Upper lobe of right lung (tissue), 1 donor: ENCODE measurements at regions not wholly inside any gene's neighbourhood (a gene's known extent, or its start where the extent isn't known, plus 50 kb on each side); places are given as distances from the start of the nearest gene placed in this dataset.

ENCODE experiments used
- ATAC-seq: fragments of 200-7000 bp; cut with Tn5 transposase; one replicate; pipeline ENCODE4 v1.9.1; 2020; ENCODE audit warnings: mild to moderate bottlenecking, moderate library complexity
- DNase-seq: peaks from one replicate; pipeline ENCODE4 v3.0.0-alpha.2; 2020
- H3K27ac ChIP-seq: fragments of 200-600 bp; one replicate; pipeline ENCODE4 v1.8.0; 2022
- H3K27me3 ChIP-seq: fragments of 200-600 bp; one replicate; pipeline ENCODE4 v1.8.0; 2022; ENCODE audit warnings: mild to moderate bottlenecking
- H3K36me3 ChIP-seq: fragments of 200-600 bp; one replicate; pipeline ENCODE4 v1.8.0; 2022
- H3K4me1 ChIP-seq: fragments of 200-600 bp; one replicate; pipeline ENCODE4 v1.8.0; 2022
- H3K4me3 ChIP-seq: fragments of 200-600 bp; one replicate; pipeline ENCODE4 v1.8.0; 2022; ENCODE audit warnings: mild to moderate bottlenecking
- H3K9me3 ChIP-seq: fragments of 200-600 bp; one replicate; pipeline ENCODE4 v1.8.0; 2022
- CTCF ChIP-seq: fragments of 200-600 bp; IDR thresholded peaks from one replicate; pipeline ENCODE4 v1.8.0; 2022; ENCODE audit warnings: antibody characterized with exemption
- intact Hi-C: fragments of 100-400 bp; cut with DNase I; formaldehyde crosslinking; loops from one replicate; pipeline ENCODE4 v1.11.0; 2022
- donor health status: DM: no; HTN: yes; CAD: no; lungs with severe emphysema.

- Histone ChIP-seq H3K27me3 (no peaks in the 10 kb centered on the region), H3K4me1 (no peaks in the 10 kb centered on the region)
These were observed 417.3 kb upstream of the PROX1 start for GRCh38 chr1:213570487-213570886.

GRCh38 chr1:213571419-213571818, 416.4 kb upstream of the PROX1 start:
- no peaks in the 10 kb centered on the region for H3K9me3 ChIP-seq
- DNase-seq (no peak), ATAC-seq (no peak)
- intact Hi-C loops: no loop called here
- H3K4me3 ChIP-seq: no peak overlapping the region
- no peaks in the 10 kb centered on the region for H3K4me1 ChIP-seq
- no peaks in the 10 kb centered on the region for H3K27me3 ChIP-seq
- H3K36me3 ChIP-seq: no peaks in the 10 kb centered on the region
- TF ChIP-seq CTCF: no peak
- H3K27ac ChIP-seq: no peak overlapping the region

More at GRCh38 chr1:213570487-213570886, 417.3 kb upstream of the PROX1 start:
- ATAC-seq (no peak), DNase-seq (no peak)
- Histone ChIP-seq H3K4me3 (no peak overlapping the region), H3K27ac (no peak overlapping the region), H3K36me3 (no peaks in the 10 kb centered on the region), H3K9me3 (no peaks in the 10 kb centered on the region)
- intact Hi-C loops: no loop called here
- TF ChIP-seq CTCF: no peak

- Histone ChIP-seq H3K27ac (no peak overlapping the region), H3K4me3 (no peak overlapping the region), H3K36me3 (no peaks in the 10 kb centered on the region), H3K4me1 (no peaks in the 10 kb centered on the region), H3K9me3 (no peaks in the 10 kb centered on the region), H3K27me3 (no peaks in the 10 kb centered on the region)
- intact Hi-C loops: no loop called here
- ATAC-seq (no peak), DNase-seq (no peak)
- TF ChIP-seq CTCF: no peak
These were observed 415.9 kb upstream of the PROX1 start for GRCh38 chr1:213571843-213572242.

- Histone ChIP-seq H3K9me3 (no peaks in the 10 kb centered on the region), H3K4me1 (no peaks in the 10 kb centered on the region), H3K27me3 (no peaks in the 10 kb centered on the region), H3K4me3 (no peak overlapping the region), H3K36me3 (no peaks in the 10 kb centered on the region), H3K27ac (no peak overlapping the region)
- TF ChIP-seq CTCF: no peak
- ATAC-seq (no peak), DNase-seq (no peak)
- intact Hi-C loops: no loop called here
These were observed 414.7 kb upstream of the PROX1 start for GRCh38 chr1:213572912-213573647.

GRCh38 chr1:213573648-213574009, 414.1 kb upstream of the PROX1 start:
- intact Hi-C loops: no loop called here

More at GRCh38 chr1:213573648-213574009, 414.1 kb upstream of the PROX1 start:
- Histone ChIP-seq H3K4me3 (no peak overlapping the region), H3K36me3 (no peaks in the 10 kb centered on the region), H3K9me3 (no peaks in the 10 kb centered on the region), H3K27ac (no peak overlapping the region), H3K27me3 (no peaks in the 10 kb centered on the region), H3K4me1 (no peaks in the 10 kb centered on the region)
- no peak for ATAC-seq
- no peak for TF ChIP-seq CTCF
- DNase-seq: no peak
